ENCODE measurements at regions not wholly inside any gene's neighbourhood (a gene's known extent, or its start where the extent isn't known, plus 50 kb on each side); places are given as distances from the start of the nearest gene placed in this dataset.

DNA sequence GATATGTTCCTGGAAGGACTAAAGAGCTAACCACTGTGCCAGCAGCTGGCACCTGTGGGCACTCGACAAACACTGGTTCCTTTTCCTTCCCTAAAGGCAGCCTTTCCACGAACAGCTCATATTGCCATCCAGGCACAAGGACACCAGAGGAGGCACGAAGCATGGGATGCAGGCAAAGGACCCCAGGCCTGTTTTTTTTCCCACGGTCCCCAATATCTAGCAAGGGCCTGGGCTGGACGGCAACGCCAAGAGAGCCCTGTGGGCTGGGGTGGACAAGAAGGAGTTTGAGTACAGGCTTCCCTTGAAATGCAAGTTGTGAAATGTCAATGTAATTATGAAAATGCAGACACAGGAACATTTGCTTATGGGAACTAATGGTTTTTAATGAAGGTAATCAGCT, 135.9 kb downstream of the CYP26B1 start:
- in situ Hi-C loops (cut with HindIII; ENCODE audit: low sequenced_read_pairs) = no loop called here
- no peak for DNase-seq (ENCODE audit: low read depth, low spot score)
- TF ChIP-seq, protein P1, sequence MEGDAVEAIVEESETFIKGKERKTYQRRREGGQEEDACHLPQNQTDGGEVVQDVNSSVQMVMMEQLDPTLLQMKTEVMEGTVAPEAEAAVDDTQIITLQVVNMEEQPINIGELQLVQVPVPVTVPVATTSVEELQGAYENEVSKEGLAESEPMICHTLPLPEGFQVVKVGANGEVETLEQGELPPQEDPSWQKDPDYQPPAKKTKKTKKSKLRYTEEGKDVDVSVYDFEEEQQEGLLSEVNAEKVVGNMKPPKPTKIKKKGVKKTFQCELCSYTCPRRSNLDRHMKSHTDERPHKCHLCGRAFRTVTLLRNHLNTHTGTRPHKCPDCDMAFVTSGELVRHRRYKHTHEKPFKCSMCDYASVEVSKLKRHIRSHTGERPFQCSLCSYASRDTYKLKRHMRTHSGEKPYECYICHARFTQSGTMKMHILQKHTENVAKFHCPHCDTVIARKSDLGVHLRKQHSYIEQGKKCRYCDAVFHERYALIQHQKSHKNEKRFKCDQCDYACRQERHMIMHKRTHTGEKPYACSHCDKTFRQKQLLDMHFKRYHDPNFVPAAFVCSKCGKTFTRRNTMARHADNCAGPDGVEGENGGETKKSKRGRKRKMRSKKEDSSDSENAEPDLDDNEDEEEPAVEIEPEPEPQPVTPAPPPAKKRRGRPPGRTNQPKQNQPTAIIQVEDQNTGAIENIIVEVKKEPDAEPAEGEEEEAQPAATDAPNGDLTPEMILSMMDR (IDR thresholded peaks at IDR 0.05; ENCODE audit: low read depth, low read length) = no peak
- H3K4me3 ChIP-seq (ENCODE audit: low read depth, low read length) = no peak overlapping the region

- TF ChIP-seq, protein P1 (IDR thresholded peaks at IDR 0.05; ENCODE audit: low read depth, low read length) = no peak
- in situ Hi-C loops (cut with HindIII; ENCODE audit: low sequenced_read_pairs) = no loop called here
- H3K4me3 ChIP-seq (ENCODE audit: low read depth, low read length) = no peak overlapping the region
Measured at GRCh38 chr2:72011370-72011689, 136.3 kb downstream of the CYP26B1 start.

GRCh38 chr2:72010647-72011369, 136.9 kb downstream of the CYP26B1 start:
- TF ChIP-seq, protein P1 (IDR thresholded peaks at IDR 0.05; ENCODE audit: low read depth, low read length) = no peak
- H3K4me3 ChIP-seq (ENCODE audit: low read depth, low read length) = no peak overlapping the region
- in situ Hi-C loops (cut with HindIII; ENCODE audit: low sequenced_read_pairs) = no loop called here
- DNase-seq (ENCODE audit: low read depth, low spot score) = no peak

More at GRCh38 chr2:72011370-72011689, 136.3 kb downstream of the CYP26B1 start:
- no peak for DNase-seq (ENCODE audit: low read depth, low spot score)

DNA sequence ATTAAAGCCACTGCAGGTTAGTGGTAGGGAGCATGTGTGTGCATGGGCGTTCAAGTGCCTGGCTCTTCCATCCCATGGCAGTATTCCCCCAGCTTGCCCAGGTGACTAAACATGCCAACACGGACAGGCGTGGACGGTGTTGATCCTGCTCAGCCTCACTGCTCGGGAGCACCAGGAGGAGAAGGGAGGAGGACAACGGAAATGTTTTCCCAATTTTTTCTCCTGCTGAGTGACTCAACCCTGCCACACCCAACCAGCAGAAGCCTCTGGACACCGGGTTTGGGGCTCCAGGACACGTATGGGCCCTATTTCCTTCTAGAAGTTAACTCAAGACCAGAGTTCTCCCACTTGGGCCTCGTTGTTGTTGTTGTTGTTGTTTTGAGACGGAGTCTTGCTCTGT, 139.1 kb downstream of the CYP26B1 start:
- H3K4me3 ChIP-seq (ENCODE audit: low read depth, low read length) = no peak overlapping the region
- TF ChIP-seq, protein P1 (IDR thresholded peaks at IDR 0.05; ENCODE audit: low read depth, low read length) = no peak
- no peak for DNase-seq (ENCODE audit: low read depth, low spot score)
- in situ Hi-C loops (cut with HindIII; ENCODE audit: low sequenced_read_pairs) = no loop called here

GRCh38 chr2:72007402-72007801, 140.3 kb downstream of the CYP26B1 start:
- in situ Hi-C loops (cut with HindIII; ENCODE audit: low sequenced_read_pairs) = no loop called here
- TF ChIP-seq, protein P1 (IDR thresholded peaks at IDR 0.05; ENCODE audit: low read depth, low read length) = no peak
- DNase-seq (ENCODE audit: low read depth, low spot score) = no peak
- H3K4me3 ChIP-seq (ENCODE audit: low read depth, low read length) = no peak overlapping the region

DNA sequence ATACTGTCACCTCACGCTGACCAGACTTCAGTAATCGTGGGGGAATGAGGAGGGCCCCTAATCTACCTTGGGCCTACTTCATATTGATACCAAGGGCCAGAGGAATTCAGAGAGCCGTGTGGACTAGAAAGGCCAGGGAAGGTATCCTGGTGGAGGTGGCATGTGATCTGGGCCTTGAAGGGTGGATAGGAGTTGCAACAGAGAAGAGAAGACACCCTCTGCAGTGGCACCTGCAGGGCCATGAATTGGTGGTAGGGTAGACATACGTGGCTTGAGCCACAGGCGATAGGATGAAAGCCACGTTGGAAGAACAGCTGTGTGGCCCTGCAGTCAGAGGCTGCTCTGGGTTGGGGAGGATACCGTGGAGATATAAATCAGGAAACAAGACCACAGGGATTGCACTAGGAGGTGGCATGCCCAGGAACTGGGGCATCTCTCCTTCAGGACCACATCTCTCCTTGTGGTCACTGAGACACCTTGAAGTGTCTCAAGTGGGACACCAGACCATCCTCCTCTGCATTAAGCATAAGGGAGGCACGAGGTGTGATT, 141.4 kb downstream of the CYP26B1 start:
- in situ Hi-C loops (cut with HindIII; ENCODE audit: low sequenced_read_pairs) = no loop called here
- TF ChIP-seq, protein P1 (IDR thresholded peaks at IDR 0.05; ENCODE audit: low read depth, low read length) = no peak
- no peak overlapping the region for H3K4me3 ChIP-seq (ENCODE audit: low read depth, low read length)
- no peak for DNase-seq (ENCODE audit: low read depth, low spot score)
